Loucy (cell line): ENCODE measurements at regions not wholly inside any gene's neighbourhood (a gene's known extent, or its start where the extent isn't known, plus 50 kb on each side); places are given as distances from the start of the nearest gene placed in this dataset.

Experiments used
- EZH2phosphoT487 ChIP-seq: fragments of 200-600 bp; IDR thresholded peaks from 2 replicates; pipeline ENCODE4 v1.6.1; 2018; ENCODE audit warnings: antibody characterized with exemption, mild to moderate bottlenecking, moderate library complexity, borderline replicate concordance
- TF ChIP-seq, protein P1 (sequence below): fragments of 200-600 bp; sonication (generic); conservative IDR thresholded peaks from 2 replicates; pipeline ENCODE4 v1.5.1; 2014; ENCODE audit warnings: mild to moderate bottlenecking, antibody characterized with exemption, low read length

DNA sequence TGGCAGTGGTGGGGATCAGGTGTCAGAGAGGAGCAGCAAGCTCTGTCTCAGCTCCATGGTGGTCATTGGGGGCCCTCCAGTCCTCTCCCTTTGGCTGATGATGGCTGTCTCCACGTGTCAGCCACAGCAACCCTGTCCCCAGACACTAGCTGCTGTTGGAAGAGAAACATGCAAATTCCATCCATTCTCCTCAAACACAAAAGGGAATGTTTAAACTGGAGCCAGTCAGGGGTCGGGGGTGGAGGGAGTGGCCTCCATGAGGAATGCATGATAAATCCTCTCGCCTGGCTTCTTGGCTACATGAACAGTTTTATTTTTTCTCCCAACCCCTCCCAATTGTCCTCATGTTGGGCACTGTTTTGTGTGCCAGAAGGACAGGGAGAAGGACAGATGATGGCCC, 86.4 kb downstream of the EDN3 start:
- TF ChIP-seq, protein P1, sequence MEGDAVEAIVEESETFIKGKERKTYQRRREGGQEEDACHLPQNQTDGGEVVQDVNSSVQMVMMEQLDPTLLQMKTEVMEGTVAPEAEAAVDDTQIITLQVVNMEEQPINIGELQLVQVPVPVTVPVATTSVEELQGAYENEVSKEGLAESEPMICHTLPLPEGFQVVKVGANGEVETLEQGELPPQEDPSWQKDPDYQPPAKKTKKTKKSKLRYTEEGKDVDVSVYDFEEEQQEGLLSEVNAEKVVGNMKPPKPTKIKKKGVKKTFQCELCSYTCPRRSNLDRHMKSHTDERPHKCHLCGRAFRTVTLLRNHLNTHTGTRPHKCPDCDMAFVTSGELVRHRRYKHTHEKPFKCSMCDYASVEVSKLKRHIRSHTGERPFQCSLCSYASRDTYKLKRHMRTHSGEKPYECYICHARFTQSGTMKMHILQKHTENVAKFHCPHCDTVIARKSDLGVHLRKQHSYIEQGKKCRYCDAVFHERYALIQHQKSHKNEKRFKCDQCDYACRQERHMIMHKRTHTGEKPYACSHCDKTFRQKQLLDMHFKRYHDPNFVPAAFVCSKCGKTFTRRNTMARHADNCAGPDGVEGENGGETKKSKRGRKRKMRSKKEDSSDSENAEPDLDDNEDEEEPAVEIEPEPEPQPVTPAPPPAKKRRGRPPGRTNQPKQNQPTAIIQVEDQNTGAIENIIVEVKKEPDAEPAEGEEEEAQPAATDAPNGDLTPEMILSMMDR, result no peak
- TF ChIP-seq EZH2phosphoT487, result no peak
